OCI-LY1 (cell line): ENCODE measurements at regions not wholly inside any gene's neighbourhood (a gene's known extent, or its start where the extent isn't known, plus 50 kb on each side); places are given as distances from the start of the nearest gene placed in this dataset.

Experiments used
- H2AFZ ChIP-seq: fragments of 200-600 bp; sonication (generic), shearing (Covaris generic); 2 replicates; pipeline ENCODE4 v1.6.0; 2014; ENCODE audit warnings: antibody characterized with exemption, mild to moderate bottlenecking, low read length
- H3F3A ChIP-seq: fragments of 200-600 bp; sonication (generic), shearing (Covaris generic); 2 replicates; pipeline ENCODE4 v1.6.0; 2014; ENCODE audit warnings: mild to moderate bottlenecking, antibody characterized with exemption, low read length, moderate library complexity; ENCODE audit not compliant: insufficient read depth
- H3K27ac ChIP-seq: fragments of 200-600 bp; sonication (generic); 2 replicates; pipeline ENCODE4 v1.5.1; 2014; ENCODE audit warnings: low read length, mixed run types, mild to moderate bottlenecking, low read depth; ENCODE audit not compliant: poor library complexity, severe bottlenecking
- H3K27me3 ChIP-seq: fragments of 200-600 bp; sonication (generic); 2 replicates; pipeline ENCODE4 v1.6.0; 2014; ENCODE audit warnings: antibody characterized with exemption, mild to moderate bottlenecking, low read length, moderate library complexity; ENCODE audit not compliant: insufficient read depth
- H3K36me3 ChIP-seq: fragments of 200-600 bp; sonication (generic); 2 replicates; pipeline ENCODE4 v1.6.1; 2014; ENCODE audit warnings: mild to moderate bottlenecking, antibody characterized with exemption, low read length, moderate library complexity, mixed read lengths; ENCODE audit not compliant: insufficient read depth
- H3K4me1 ChIP-seq: fragments of 200-600 bp; sonication (generic); 2 replicates; pipeline ENCODE4 v1.5.1; 2014; ENCODE audit warnings: mild to moderate bottlenecking, low read length, moderate library complexity; ENCODE audit not compliant: insufficient read depth, severe bottlenecking
- H3K4me2 ChIP-seq: fragments of 200-600 bp; sonication (generic), shearing (Covaris generic); 2 replicates; pipeline ENCODE4 v1.6.1; 2014; ENCODE audit warnings: low read length
- H3K4me3 ChIP-seq: fragments of 200-600 bp; sonication (generic); 2 replicates; pipeline ENCODE4 v1.5.1; 2014; ENCODE audit warnings: low read length, low read depth, mild to moderate bottlenecking, mixed read lengths; ENCODE audit not compliant: poor library complexity, severe bottlenecking
- H3K79me2 ChIP-seq: fragments of 200-600 bp; shearing (Covaris generic); 2 replicates; pipeline ENCODE4 v1.6.1; 2016; ENCODE audit warnings: mixed run types, low read length, mixed read lengths; ENCODE audit not compliant: insufficient read depth
- H3K9ac ChIP-seq: fragments of 200-600 bp; sonication (generic), shearing (Covaris generic); 2 replicates; pipeline ENCODE4 v1.6.1; 2014; ENCODE audit warnings: mild to moderate bottlenecking, low read length, mixed read lengths
- H3K9me2 ChIP-seq: fragments of 200-600 bp; sonication (generic), shearing (Covaris generic); 2 replicates; pipeline ENCODE4 v1.6.1; 2014; ENCODE audit warnings: low read depth, mild to moderate bottlenecking, low read length, mixed read lengths
- H3K9me3 ChIP-seq: fragments of 200-600 bp; shearing (Covaris generic); 2 replicates; pipeline ENCODE4 v1.6.1; 2014; ENCODE audit warnings: low read length, mixed read lengths
- H4K20me1 ChIP-seq: fragments of 200-600 bp; sonication (generic), shearing (Covaris generic); 2 replicates; pipeline ENCODE4 v1.6.0; 2016; ENCODE audit warnings: mild to moderate bottlenecking, low read length; ENCODE audit not compliant: insufficient read depth
- EZH2 ChIP-seq: fragments of 200-600 bp; sonication (generic), shearing (Covaris generic); IDR thresholded peaks from 2 replicates; pipeline ENCODE4 v1.8.0; 2017; ENCODE audit warnings: borderline replicate concordance, mixed run types, mild to moderate bottlenecking, antibody characterized with exemption, low read length, moderate library complexity, mixed read lengths
- TF ChIP-seq, protein P1 (sequence below): fragments of 200-600 bp; sonication (generic), shearing (Covaris generic); IDR thresholded peaks from 2 replicates; pipeline ENCODE4 v1.5.1; 2017; ENCODE audit warnings: mild to moderate bottlenecking, antibody characterized with exemption, low read length, moderate library complexity, mixed read lengths

- Histone ChIP-seq H4K20me1 (no peaks in the 10 kb centered on the region), H3F3A (no peaks in the 10 kb centered on the region), H3K9ac (no peak overlapping the region), H3K36me3 (no peaks in the 10 kb centered on the region), H3K27me3 (no peaks in the 10 kb centered on the region), H3K4me1 (peaks cover 64% of the 10 kb centered on the region), H3K79me2 (no peaks in the 10 kb centered on the region), H2AFZ (no peak overlapping the region), H3K27ac (peak overlapping the region; percentile 78), H3K4me2 (no peak overlapping the region), H3K9me3 (no peaks in the 10 kb centered on the region), H3K9me2 (no peaks in the 10 kb centered on the region), H3K4me3 (no peak overlapping the region)
- TF ChIP-seq, protein P1, sequence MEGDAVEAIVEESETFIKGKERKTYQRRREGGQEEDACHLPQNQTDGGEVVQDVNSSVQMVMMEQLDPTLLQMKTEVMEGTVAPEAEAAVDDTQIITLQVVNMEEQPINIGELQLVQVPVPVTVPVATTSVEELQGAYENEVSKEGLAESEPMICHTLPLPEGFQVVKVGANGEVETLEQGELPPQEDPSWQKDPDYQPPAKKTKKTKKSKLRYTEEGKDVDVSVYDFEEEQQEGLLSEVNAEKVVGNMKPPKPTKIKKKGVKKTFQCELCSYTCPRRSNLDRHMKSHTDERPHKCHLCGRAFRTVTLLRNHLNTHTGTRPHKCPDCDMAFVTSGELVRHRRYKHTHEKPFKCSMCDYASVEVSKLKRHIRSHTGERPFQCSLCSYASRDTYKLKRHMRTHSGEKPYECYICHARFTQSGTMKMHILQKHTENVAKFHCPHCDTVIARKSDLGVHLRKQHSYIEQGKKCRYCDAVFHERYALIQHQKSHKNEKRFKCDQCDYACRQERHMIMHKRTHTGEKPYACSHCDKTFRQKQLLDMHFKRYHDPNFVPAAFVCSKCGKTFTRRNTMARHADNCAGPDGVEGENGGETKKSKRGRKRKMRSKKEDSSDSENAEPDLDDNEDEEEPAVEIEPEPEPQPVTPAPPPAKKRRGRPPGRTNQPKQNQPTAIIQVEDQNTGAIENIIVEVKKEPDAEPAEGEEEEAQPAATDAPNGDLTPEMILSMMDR, result no peak
- TF ChIP-seq EZH2, result no peak
These were observed 445.2 kb downstream of the PCDH11X start for GRCh38 chrX:92224406-92224805.

- H3K4me2 ChIP-seq, result no peak overlapping the region
- H3K27me3 ChIP-seq, result no peaks in the 10 kb centered on the region
- H2AFZ ChIP-seq, result no peak overlapping the region
- no peaks in the 10 kb centered on the region for H3F3A ChIP-seq
- no peaks in the 10 kb centered on the region for H3K9me3 ChIP-seq
- H3K79me2 ChIP-seq, result no peaks in the 10 kb centered on the region
- TF ChIP-seq, protein P1, result no peak
- TF ChIP-seq EZH2, result no peak
- no peak overlapping the region for H3K9ac ChIP-seq
- H3K4me1 ChIP-seq, result peaks cover 40% of the 10 kb centered on the region
- no peaks in the 10 kb centered on the region for H3K9me2 ChIP-seq
- H3K36me3 ChIP-seq, result no peaks in the 10 kb centered on the region
- no peak overlapping the region for H3K27ac ChIP-seq
- H3K4me3 ChIP-seq, result no peak overlapping the region
- no peaks in the 10 kb centered on the region for H4K20me1 ChIP-seq
These were observed 451.5 kb downstream of the PCDH11X start for GRCh38 chrX:92230628-92231027.

GRCh38 chrX:92231391-92231790 is 452.2 kb downstream of the PCDH11X start:
- no peak for TF ChIP-seq EZH2
- TF ChIP-seq, protein P1, result no peak
- no peaks in the 10 kb centered on the region for H4K20me1 ChIP-seq
- no peak overlapping the region for H3K9ac ChIP-seq
- H2AFZ ChIP-seq, result no peak overlapping the region
- H3F3A ChIP-seq, result no peaks in the 10 kb centered on the region
- H3K9me3 ChIP-seq, result no peaks in the 10 kb centered on the region
- peaks cover 32% of the 10 kb centered on the region for H3K4me1 ChIP-seq
- no peaks in the 10 kb centered on the region for H3K9me2 ChIP-seq
- H3K4me3 ChIP-seq, result no peak overlapping the region
- no peaks in the 10 kb centered on the region for H3K36me3 ChIP-seq
- no peak overlapping the region for H3K4me2 ChIP-seq
- H3K79me2 ChIP-seq, result no peaks in the 10 kb centered on the region
- H3K27ac ChIP-seq, result no peak overlapping the region
- no peaks in the 10 kb centered on the region for H3K27me3 ChIP-seq
